ENCODE measurements at regions not wholly inside any gene's neighbourhood (a gene's known extent, or its start where the extent isn't known, plus 50 kb on each side); places are given as distances from the start of the nearest gene placed in this dataset.

DNA sequence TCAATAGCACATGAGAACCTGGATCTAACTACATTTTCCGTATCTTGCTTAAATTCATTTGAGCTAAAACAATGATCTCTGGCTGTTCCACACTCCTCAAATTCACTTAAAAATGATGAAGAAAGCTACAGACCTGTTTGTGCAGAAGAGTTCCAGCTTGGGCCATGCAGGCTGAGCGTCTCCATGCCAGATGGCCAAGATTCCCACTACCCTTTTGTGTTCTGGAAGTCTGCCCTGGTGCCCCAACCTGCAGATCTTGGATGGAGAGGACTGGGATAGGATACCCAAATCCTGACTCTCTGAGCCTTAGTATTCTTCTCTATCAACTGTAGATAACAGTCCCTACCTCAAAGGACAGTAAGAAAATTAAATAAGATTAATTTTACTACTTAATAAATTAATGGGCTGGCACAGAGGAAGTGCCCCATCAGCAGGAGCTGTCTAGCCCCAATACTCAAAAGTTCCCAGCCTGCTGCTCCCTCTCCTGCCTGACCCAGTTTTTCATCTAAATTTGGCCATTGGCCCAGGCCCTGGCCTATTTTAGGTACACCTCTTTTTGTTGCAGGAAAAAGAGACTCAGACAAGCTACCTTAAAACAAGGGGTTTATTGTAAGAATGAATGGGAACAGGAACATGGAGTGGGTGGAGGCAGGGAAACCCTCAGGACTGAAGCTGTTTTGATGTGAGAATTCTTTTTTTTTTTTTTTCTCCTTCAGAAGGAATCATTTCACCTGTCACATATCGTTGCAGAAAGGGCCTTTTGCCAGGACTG, 81.4 kb upstream of the GRK3 start:
- TF ChIP-seq, protein P1, sequence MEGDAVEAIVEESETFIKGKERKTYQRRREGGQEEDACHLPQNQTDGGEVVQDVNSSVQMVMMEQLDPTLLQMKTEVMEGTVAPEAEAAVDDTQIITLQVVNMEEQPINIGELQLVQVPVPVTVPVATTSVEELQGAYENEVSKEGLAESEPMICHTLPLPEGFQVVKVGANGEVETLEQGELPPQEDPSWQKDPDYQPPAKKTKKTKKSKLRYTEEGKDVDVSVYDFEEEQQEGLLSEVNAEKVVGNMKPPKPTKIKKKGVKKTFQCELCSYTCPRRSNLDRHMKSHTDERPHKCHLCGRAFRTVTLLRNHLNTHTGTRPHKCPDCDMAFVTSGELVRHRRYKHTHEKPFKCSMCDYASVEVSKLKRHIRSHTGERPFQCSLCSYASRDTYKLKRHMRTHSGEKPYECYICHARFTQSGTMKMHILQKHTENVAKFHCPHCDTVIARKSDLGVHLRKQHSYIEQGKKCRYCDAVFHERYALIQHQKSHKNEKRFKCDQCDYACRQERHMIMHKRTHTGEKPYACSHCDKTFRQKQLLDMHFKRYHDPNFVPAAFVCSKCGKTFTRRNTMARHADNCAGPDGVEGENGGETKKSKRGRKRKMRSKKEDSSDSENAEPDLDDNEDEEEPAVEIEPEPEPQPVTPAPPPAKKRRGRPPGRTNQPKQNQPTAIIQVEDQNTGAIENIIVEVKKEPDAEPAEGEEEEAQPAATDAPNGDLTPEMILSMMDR (IDR thresholded peaks at IDR 0.05): no peak
- Histone ChIP-seq H3K4me3 (no peak overlapping the region), H3K27ac (no peak overlapping the region), H3K4me1 (peaks cover 0 to 4% of the 10 kb centered on the region in 2 donors), H3K36me3 (peaks cover 0 to 21% of the 10 kb centered on the region in 2 donors), H3K9me3 (no peaks in the 10 kb centered on the region), H3K27me3 (no peaks in the 10 kb centered on the region)
- DNase-seq (ENCODE audit: low spot score in 2 of 2): no peak
- intact Hi-C loops (cut with DNase I): no loop called here

DNA sequence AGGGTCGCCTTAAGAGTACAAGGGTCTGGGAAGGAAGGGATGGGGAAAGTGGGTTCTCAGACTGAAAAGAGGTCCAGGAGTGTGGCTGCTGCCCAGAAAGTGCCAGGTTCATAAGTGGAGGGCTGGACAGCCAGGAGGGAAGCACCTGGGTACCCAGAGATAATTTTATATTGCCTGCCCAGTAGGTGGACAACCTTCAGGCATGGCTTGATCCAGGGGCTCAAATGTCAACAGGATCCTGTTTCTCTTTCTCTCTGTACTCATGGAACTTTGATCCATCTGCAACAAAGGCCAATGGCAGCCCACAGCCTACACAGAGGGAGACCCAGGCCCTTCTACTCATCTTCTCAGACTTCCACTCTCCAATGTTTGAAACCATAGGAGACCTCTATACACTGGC, 80.5 kb upstream of the GRK3 start:
- Histone ChIP-seq H3K36me3 (peaks cover 0 to 21% of the 10 kb centered on the region in 2 donors), H3K27me3 (no peaks in the 10 kb centered on the region), H3K4me1 (peaks cover 0 to under 1% of the 10 kb centered on the region in 2 donors), H3K9me3 (no peaks in the 10 kb centered on the region), H3K4me3 (no peak overlapping the region), H3K27ac (no peak overlapping the region)
- DNase-seq (ENCODE audit: low spot score in 2 of 2): no peak
- TF ChIP-seq, protein P1 (IDR thresholded peaks at IDR 0.05): no peak
- intact Hi-C loops (cut with DNase I): no loop called here

DNA sequence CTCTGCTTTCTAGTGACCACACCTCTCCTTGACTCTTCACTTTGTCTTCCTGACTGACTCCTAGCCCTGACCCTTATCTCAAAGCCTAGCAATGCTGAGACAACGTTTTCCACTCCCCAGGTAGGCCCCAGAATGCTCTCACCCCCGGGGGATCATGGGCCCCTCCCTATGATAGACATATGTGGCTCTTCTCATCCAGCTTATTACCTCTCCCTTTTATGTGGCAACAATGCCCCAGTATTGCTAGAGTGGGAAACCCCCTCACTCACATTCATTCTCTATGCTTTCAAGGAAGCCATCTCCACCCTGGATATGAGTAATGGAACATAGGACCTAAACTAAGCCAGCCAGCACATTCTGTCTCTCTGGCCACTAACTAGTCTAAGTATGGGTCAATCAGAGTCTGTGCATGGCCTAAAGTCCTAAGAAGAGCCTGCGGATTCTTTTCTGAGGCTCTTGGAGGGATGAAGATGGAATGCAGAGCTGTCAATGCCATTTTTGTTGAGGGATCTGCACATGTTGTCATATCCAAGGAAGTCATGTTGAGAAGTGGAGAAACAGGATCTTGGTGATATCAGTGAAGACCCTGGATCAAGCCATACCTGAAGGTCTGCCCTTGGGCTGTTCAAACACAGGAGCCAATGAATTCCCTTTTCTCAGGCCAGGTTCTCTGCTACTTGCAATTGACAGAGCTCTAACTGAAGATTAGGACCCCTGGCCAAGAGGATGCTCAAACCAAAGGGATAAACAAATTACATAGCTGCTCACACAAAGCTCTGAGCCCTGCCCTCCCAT, 79.8 kb upstream of the GRK3 start:
- no peak for DNase-seq (ENCODE audit: low spot score in 2 of 2)
- Histone ChIP-seq H3K4me1 (no peaks in the 10 kb centered on the region), H3K27ac (no peak overlapping the region), H3K36me3 (peaks cover 0 to 23% of the 10 kb centered on the region in 2 donors), H3K27me3 (no peaks in the 10 kb centered on the region), H3K9me3 (no peaks in the 10 kb centered on the region), H3K4me3 (no peak overlapping the region)
- intact Hi-C loops (cut with DNase I): no loop called here
- TF ChIP-seq, protein P1 (IDR thresholded peaks at IDR 0.05): no peak

DNA sequence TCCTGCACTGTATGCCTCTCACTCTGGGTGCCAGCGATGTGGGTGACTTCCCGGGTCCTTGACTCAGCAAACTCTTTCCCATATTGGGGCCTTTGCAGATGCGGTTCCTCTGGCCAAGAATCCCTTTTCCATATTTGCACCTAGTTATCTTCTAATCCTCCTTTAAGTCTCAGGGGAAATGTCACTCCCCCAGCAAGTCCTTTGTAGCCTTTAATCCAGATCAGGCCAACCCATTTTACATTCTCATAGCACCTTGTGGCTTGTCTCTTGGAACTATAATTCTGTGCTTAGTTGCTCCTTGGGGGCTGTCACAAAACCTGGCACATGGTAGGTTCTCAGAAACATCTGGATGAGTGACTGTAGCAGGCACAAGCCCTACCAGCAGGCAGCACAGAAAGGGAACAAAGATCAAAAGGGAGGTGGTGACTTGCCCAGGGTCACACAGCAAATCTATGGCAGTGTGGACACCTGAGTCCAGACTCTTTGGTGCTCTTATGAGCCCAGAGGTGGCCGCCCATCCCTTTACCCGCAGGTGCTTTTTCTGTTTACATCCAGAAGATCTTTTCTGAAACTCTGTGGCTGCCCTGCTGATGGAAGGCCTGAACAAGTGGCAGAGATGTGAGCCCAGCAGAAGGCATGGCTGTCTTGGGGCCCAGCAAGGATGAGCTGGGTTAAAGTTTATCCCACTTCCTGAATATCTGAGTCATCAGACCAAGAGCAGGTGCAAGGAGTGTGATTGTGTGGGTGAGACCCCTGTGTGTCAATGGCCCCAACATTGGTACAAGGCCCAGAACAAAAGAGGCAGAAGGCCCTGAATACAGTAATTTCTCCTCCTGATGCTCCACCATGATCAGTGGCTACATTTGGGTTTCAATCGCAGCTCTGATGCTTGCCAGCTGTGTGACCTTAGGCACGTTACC, 78.6 kb upstream of the GRK3 start:
- H3K9me3 ChIP-seq: no peaks in the 10 kb centered on the region
- TF ChIP-seq, protein P1 (IDR thresholded peaks at IDR 0.05): no peak
- no peaks in the 10 kb centered on the region for H3K27me3 ChIP-seq
- peaks cover 0 to 27% of the 10 kb centered on the region in 2 donors for H3K36me3 ChIP-seq
- H3K4me1 ChIP-seq: no peaks in the 10 kb centered on the region
- intact Hi-C loops (cut with DNase I): no loop called here
- no peak overlapping the region for H3K27ac ChIP-seq
- no peak for DNase-seq (ENCODE audit: low spot score in 2 of 2)
- H3K4me3 ChIP-seq: no peak overlapping the region

DNA sequence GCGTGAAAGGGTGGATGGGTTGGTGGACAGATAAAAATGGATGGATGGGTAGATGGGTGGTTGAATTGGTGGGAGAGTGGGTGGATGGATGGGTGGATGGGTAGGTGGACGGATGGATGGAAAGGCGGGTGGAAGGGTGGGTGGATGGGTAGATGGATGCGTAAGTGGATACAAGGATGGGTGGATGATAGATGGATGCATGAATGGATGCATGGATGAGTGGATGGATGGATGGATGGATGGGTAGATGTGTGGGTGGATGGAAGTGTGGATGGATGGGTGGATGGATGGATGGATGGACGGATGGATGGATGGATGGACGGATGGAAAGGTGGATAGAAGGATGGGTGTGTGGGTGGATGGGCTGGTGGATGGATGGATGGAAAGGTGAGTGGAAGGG, 77.0 kb upstream of the GRK3 start:
- Histone ChIP-seq H3K4me1 (no peaks in the 10 kb centered on the region), H3K4me3 (no peak overlapping the region), H3K27me3 (no peaks in the 10 kb centered on the region), H3K9me3 (no peaks in the 10 kb centered on the region), H3K36me3 (peaks cover 0 to 21% of the 10 kb centered on the region in 2 donors), H3K27ac (no peak overlapping the region)
- intact Hi-C loops (cut with DNase I): no loop called here
- TF ChIP-seq, protein P1 (IDR thresholded peaks at IDR 0.05): no peak
- DNase-seq (ENCODE audit: low spot score in 2 of 2): no peak

All from ascending aorta (tissue), 2 donors.